ENCODE measurements at regions not wholly inside any gene's neighbourhood (a gene's known extent, or its start where the extent isn't known, plus 50 kb on each side); places are given as distances from the start of the nearest gene placed in this dataset.

DNA sequence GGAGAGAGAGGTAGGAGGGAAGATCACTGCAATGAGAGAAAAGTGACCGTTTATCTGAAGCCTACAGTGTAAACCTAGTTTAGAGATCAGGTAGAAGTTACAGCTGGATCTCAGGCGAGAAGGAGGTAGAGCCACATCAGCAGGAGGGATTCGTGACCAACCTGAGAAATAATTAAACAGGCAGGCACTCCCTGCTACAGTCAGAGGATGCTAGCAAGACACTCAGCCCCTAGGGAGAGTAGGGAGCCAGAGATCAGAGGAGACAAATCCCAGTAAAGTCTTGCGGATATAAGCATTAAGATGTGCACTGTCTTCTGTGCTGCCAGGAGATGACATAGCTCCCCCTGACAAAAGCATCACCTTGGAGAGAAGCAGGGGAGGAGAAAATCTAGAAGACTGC lies 629.1 kb upstream of the SLC39A10 start (continued):
- TF ChIP-seq YY1 (IDR thresholded peaks at IDR 0.05; ENCODE audit: low read depth, low read length) = no peak

DNA sequence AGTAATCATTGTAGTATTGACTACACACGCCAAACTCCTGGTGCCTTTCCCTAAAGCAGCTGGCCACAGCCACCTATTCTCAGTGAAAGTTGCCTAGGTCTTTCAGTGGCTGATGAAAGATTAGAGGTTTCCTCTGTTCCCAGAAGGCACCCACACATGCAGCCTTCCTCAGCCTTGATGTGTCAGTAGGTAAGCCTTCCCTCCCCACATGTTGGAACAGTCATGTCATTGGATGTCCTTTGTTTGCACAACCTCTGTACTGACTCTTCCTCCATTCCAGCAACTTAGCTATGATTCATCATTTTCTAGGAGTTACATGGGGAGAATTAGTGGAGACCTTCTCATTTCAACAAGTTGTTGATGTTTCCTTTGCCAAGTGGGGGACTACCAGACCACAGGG lies 630.8 kb upstream of the SLC39A10 start:
- Histone ChIP-seq H3K9me3 (replicated peaks; ENCODE audit: control insufficient read depth, insufficient read depth, low read length) (no peaks in the 10 kb centered on the region), H3K27ac (ENCODE audit: control insufficient read depth, insufficient read depth) (no peak overlapping the region), H3K4me1 (ENCODE audit: control insufficient read depth, insufficient read depth, low read length) (peaks cover 3% of the 10 kb centered on the region; the same call in 1 of the 2 replicates), H4K20me1 (ENCODE audit: control insufficient read depth, insufficient read depth) (no peaks in the 10 kb centered on the region), H3K4me2 (ENCODE audit: control insufficient read depth, insufficient read depth) (no peak overlapping the region), H3K36me3 (ENCODE audit: control insufficient read depth in 2 of 2, insufficient read depth in 2 of 2, low read length in 1 of 2) (no peaks in the 10 kb centered on the region), H3K79me2 (ENCODE audit: control insufficient read depth, insufficient read depth, low read length) (no peaks in the 10 kb centered on the region), H3K27me3 (replicated peaks in 1 of 2; ENCODE audit: control insufficient read depth in 2 of 2, insufficient read depth in 2 of 2, low read length in 1 of 2) (no peaks in the 10 kb centered on the region), H2AFZ (ENCODE audit: control insufficient read depth, low read depth, low read length) (no peak overlapping the region), H3K9ac (ENCODE audit: control insufficient read depth, insufficient read depth, low read length) (no peak overlapping the region), H3K4me3 (no peak overlapping the region)
- POLR2A ChIA-PET = no interaction called here
- in situ Hi-C loops (cut with MboI) = no loop called here
- TF ChIP-seq HCFC1 (IDR thresholded peaks at IDR 0.05; ENCODE audit: low read length) (no peak), ZBTB11 (CRISPR knock-in tag; IDR thresholded peaks at IDR 0.05) (no peak), MTA3 (IDR thresholded peaks at IDR 0.05; ENCODE audit: borderline replicate concordance, low read length) (no peak), PML (IDR thresholded peaks at IDR 0.05; ENCODE audit: low read length) (no peak), ESRRA (IDR thresholded peaks at IDR 0.05; ENCODE audit: low read length) (no peak), ZNF384 (IDR thresholded peaks at IDR 0.05; ENCODE audit: borderline replicate concordance, low read depth, low read length) (no peak), ZSCAN29 (IDR thresholded peaks at IDR 0.05) (no peak), LARP7 (IDR thresholded peaks at IDR 0.05) (no peak), POLR2AphosphoS5 (IDR thresholded peaks at IDR 0.05; ENCODE audit: low read length) (no peak), BHLHE40 (IDR thresholded peaks at IDR 0.05; ENCODE audit: borderline replicate concordance in 1 of 2, low read depth in 2 of 2, low read length in 1 of 2) (no peak)
- TF ChIP-seq, protein P1, sequence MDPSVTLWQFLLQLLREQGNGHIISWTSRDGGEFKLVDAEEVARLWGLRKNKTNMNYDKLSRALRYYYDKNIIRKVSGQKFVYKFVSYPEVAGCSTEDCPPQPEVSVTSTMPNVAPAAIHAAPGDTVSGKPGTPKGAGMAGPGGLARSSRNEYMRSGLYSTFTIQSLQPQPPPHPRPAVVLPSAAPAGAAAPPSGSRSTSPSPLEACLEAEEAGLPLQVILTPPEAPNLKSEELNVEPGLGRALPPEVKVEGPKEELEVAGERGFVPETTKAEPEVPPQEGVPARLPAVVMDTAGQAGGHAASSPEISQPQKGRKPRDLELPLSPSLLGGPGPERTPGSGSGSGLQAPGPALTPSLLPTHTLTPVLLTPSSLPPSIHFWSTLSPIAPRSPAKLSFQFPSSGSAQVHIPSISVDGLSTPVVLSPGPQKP (IDR thresholded peaks at IDR 0.05; ENCODE audit: low read depth, low read length) = no peak
- TF ChIP-seq, protein P2, sequence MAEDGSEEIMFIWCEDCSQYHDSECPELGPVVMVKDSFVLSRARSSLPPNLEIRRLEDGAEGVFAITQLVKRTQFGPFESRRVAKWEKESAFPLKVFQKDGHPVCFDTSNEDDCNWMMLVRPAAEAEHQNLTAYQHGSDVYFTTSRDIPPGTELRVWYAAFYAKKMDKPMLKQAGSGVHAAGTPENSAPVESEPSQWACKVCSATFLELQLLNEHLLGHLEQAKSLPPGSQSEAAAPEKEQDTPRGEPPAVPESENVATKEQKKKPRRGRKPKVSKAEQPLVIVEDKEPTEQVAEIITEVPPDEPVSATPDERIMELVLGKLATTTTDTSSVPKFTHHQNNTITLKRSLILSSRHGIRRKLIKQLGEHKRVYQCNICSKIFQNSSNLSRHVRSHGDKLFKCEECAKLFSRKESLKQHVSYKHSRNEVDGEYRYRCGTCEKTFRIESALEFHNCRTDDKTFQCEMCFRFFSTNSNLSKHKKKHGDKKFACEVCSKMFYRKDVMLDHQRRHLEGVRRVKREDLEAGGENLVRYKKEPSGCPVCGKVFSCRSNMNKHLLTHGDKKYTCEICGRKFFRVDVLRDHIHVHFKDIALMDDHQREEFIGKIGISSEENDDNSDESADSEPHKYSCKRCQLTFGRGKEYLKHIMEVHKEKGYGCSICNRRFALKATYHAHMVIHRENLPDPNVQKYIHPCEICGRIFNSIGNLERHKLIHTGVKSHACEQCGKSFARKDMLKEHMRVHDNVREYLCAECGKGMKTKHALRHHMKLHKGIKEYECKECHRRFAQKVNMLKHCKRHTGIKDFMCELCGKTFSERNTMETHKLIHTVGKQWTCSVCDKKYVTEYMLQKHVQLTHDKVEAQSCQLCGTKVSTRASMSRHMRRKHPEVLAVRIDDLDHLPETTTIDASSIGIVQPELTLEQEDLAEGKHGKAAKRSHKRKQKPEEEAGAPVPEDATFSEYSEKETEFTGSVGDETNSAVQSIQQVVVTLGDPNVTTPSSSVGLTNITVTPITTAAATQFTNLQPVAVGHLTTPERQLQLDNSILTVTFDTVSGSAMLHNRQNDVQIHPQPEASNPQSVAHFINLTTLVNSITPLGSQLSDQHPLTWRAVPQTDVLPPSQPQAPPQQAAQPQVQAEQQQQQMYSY (CRISPR knock-in tag; IDR thresholded peaks at IDR 0.05) = no peak
- intact Hi-C loops (cut with micrococcal nuclease; ENCODE audit: unreplicated experiment) = loop anchor here (10.0 kb wide), 1 partner anchor 509 kb away; no protein-coding TSS in a partner anchor
- RAD21 ChIA-PET (ENCODE audit: unreplicated experiment) = no interaction called here
- SMC1A ChIA-PET (ENCODE audit: uncharacterized antibody, unreplicated experiment) = interaction anchor here (1.2 to 3.1 kb wide), 3 partner anchors 12 to 35 kb away, joined by 3 to 12 read pairs (median 4); no protein-coding TSS in a partner anchor
- CTCF ChIA-PET = interaction anchor here (1.9 kb wide), 1 partner anchor 9 kb away, joined by 7 read pairs; no protein-coding TSS in a partner anchor
- FAIRE-seq (no peak), DNase-seq (ENCODE audit: low read depth, low spot score) (no peak), ATAC-seq (no peak)
- 33% methylated on average over 1 of the region's 1 CpG for WGBS (ENCODE audit: insufficient coverage, insufficient replicate concordance, low lambda C conversion rate, missing lambda C conversion rate)
- no TSS peak for BruUV-seq (replicated peaks)

Measured in GM12878 (cell line).